Panc1 (cell line): ENCODE measurements at regions not wholly inside any gene's neighbourhood (a gene's known extent, or its start where the extent isn't known, plus 50 kb on each side); places are given as distances from the start of the nearest gene placed in this dataset.

Experiments
- ATAC-seq: fragments of 200-7000 bp; cut with Tn5 transposase; 2 replicates; pipeline ENCODE4 v1.9.1; 2020; ENCODE audit warnings: mild to moderate bottlenecking, moderate library complexity
- BruUV-seq: library from RNA; stranded (reverse); fragments of 400-500 nt; replicated peaks from 2 replicates; lab custom pipeline; 2021; lab: Mats Ljungman, UMichigan
- CTCF ChIA-PET: fragments of 300-600 bp; sonication (Branson Sonifier 250); formaldehyde crosslinking; loops from one replicate; lab custom pipeline; 2022; ENCODE audit warnings: antibody characterized with exemption; lab: Charles Lee
- POLR2A ChIA-PET: fragments of 300-600 bp; sonication (Branson Sonifier 250); formaldehyde crosslinking; loops from one replicate; lab custom pipeline; 2022; ENCODE audit warnings: antibody characterized with exemption; lab: Charles Lee
- DNase-seq: peaks from one replicate; pipeline ENCODE4 v3.0.0-alpha.2; 2010; ENCODE audit warnings: low read depth, low spot score
- H3K27ac ChIP-seq: 2 replicates; pipeline ENCODE4 v1.5.1; 2011; ENCODE audit warnings: mild to moderate bottlenecking, low read length, inconsistent platforms
- H3K27me3 ChIP-seq: fragments of 200-500 bp; sonication (Bioruptor generic); 2 replicates; pipeline ENCODE4 v1.6.0; 2014; ENCODE audit warnings: low read length, inconsistent platforms; ENCODE audit not compliant: control insufficient read depth, insufficient read depth
- H3K36me3 ChIP-seq: fragments of 200-500 bp; sonication (Bioruptor generic); 2 replicates; pipeline ENCODE4 v1.5.1; 2014; ENCODE audit warnings: inconsistent platforms, mild to moderate bottlenecking, low read length, moderate library complexity; ENCODE audit not compliant: control insufficient read depth, insufficient read depth
- H3K4me1 ChIP-seq: 2 replicates; pipeline ENCODE4 v1.5.1; 2011; ENCODE audit warnings: inconsistent platforms, mild to moderate bottlenecking, low read length, moderate library complexity; ENCODE audit not compliant: control insufficient read depth, insufficient read depth
- H3K4me3 ChIP-seq, 2 experiments: 2 replicates each; pipeline ENCODE4 v1.5.1; 2011 to 2012; ENCODE audit warnings: low read depth in 2 of 2, low read length in 2 of 2, mild to moderate bottlenecking in 2 of 2, inconsistent platforms in 1 of 2, moderate library complexity in 1 of 2
- H3K9me3 ChIP-seq: fragments of 200-500 bp; sonication (Bioruptor generic); 2 replicates; pipeline ENCODE4 v1.5.1; 2014; ENCODE audit warnings: low read depth, mild to moderate bottlenecking, inconsistent platforms, low read length, moderate library complexity; ENCODE audit not compliant: control insufficient read depth, insufficient read depth
- POLR2AphosphoS5 ChIP-seq: IDR thresholded peaks from 2 replicates; pipeline ENCODE4 v1.6.1; 2012; ENCODE audit warnings: mild to moderate bottlenecking, low read depth, low read length, moderate library complexity
- SIN3A ChIP-seq: IDR thresholded peaks from 2 replicates; pipeline ENCODE4 v1.6.1; 2012; ENCODE audit warnings: low read depth, mild to moderate bottlenecking, low read length, moderate library complexity, borderline replicate concordance; ENCODE audit not compliant: insufficient read depth
- TCF7L2 ChIP-seq: IDR thresholded peaks from 2 replicates; pipeline ENCODE4 v1.6.1; 2011; ENCODE audit warnings: mild to moderate bottlenecking, low read depth, low read length, inconsistent platforms
- in situ Hi-C: cut with HindIII; loops from 2 replicates; pipeline ENCODE4 v1.10.0; 2016; ENCODE audit warnings: low sequenced_read_pairs, low pct_unique_long_range_greater_than_20kb
- intact Hi-C: fragments of 100-400 bp; cut with micrococcal nuclease; formaldehyde crosslinking; loops from one replicate; pipeline ENCODE4 v1.10.0; 2022; ENCODE audit not compliant: unreplicated experiment
- TF ChIP-seq, protein P1 (sequence below): fragments of 450-650 bp; IDR thresholded peaks from 2 replicates; pipeline ENCODE4 v1.5.1; 2017; ENCODE audit warnings: mild to moderate bottlenecking
- TF ChIP-seq, protein P2 (sequence below), 2 experiments: IDR thresholded peaks; 2 replicates each; pipeline ENCODE4 v1.6.1; 2011 to 2012; ENCODE audit warnings: low read depth in 2 of 2, control low read depth in 1 of 2, low read length in 1 of 2, mild to moderate bottlenecking in 1 of 2, moderate library complexity in 1 of 2; ENCODE audit not compliant: insufficient read depth in 1 of 2

DNA sequence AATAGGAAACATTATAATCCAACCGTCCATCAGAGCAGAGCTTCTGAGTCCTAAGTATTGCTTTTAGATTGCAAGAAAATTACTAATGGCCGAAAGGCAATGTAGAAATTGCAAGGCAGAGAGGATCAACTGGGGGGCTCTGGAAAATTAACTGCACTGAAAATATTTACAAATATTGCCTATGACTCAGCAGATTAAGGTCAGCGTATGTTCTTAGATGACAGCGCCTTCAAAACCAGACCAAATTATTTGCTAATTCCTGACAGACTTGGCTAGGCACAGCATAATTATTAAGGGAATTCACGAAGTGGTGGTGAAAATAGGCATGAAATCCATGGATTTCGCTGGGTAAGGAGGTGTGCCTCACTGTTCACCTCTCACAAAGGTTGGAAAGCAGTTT, 947.7 kb downstream of the TUSC7 start:
- no TSS peak for BruUV-seq
- in situ Hi-C loops, result no loop called here
- no peaks in the 10 kb centered on the region for H3K4me1 ChIP-seq
- H3K27me3 ChIP-seq, result no peaks in the 10 kb centered on the region
- no peak overlapping the region for H3K27ac ChIP-seq
- no peaks in the 10 kb centered on the region for H3K9me3 ChIP-seq
- ChIA-PET CTCF (no interaction called here), POLR2A (no interaction called here)
- intact Hi-C loops, result no loop called here
- ATAC-seq, result no peak
- DNase-seq, result no peak
- no peaks in the 10 kb centered on the region for H3K36me3 ChIP-seq
- TF ChIP-seq, protein P1, sequence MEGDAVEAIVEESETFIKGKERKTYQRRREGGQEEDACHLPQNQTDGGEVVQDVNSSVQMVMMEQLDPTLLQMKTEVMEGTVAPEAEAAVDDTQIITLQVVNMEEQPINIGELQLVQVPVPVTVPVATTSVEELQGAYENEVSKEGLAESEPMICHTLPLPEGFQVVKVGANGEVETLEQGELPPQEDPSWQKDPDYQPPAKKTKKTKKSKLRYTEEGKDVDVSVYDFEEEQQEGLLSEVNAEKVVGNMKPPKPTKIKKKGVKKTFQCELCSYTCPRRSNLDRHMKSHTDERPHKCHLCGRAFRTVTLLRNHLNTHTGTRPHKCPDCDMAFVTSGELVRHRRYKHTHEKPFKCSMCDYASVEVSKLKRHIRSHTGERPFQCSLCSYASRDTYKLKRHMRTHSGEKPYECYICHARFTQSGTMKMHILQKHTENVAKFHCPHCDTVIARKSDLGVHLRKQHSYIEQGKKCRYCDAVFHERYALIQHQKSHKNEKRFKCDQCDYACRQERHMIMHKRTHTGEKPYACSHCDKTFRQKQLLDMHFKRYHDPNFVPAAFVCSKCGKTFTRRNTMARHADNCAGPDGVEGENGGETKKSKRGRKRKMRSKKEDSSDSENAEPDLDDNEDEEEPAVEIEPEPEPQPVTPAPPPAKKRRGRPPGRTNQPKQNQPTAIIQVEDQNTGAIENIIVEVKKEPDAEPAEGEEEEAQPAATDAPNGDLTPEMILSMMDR, result no peak
- no peak overlapping the region for H3K4me3 ChIP-seq

DNA sequence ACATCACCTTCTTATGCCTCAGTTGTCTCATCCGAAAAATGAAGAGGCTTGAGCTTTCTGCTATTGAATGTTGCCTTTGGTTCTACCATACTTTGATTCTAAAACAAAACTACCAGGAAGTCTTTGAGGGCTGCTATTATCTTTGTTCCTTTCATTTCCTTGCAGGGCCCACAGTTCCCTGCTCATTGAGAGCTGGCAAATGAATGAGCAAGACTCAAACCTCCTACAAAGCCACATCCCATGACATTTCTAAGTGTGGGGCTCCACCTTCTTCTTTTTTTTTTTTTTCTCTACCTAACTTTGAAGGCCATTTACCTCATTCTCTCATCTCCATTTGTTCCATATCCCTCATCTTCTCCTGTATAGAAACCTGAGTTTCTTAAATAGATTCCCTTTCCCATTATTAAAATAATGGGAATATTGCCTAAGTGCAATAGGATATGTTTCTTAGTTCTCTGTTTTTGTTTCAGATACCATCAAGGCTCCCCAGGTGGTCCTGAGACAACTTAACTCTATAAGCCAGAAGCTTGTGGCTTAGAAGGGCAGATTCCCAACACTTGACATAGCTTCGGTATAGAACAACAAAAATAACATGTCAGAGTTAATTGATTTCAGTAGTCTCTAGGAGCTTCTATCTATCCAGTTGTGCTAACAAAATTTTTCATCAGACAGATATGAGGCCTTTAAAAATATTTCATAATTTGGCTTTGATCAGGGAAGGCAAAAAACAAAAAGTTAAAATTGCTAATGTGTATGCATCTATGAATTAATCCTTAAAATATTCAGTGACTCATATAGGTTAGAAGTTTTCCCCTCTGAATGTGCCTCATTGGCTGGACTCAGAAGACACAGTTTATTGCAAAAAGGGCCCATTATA, 951.6 kb downstream of the TUSC7 start:
- Histone ChIP-seq H3K9me3 (no peaks in the 10 kb centered on the region), H3K27ac (no peak overlapping the region), H3K27me3 (no peaks in the 10 kb centered on the region), H3K4me3 (no peak overlapping the region), H3K36me3 (no peaks in the 10 kb centered on the region), H3K4me1 (no peaks in the 10 kb centered on the region)
- ATAC-seq (no peak), DNase-seq (no peak)
- POLR2A ChIA-PET, result no interaction called here
- CTCF ChIA-PET, result no interaction called here
- intact Hi-C loops, result no loop called here
- BruUV-seq, result no TSS peak
- in situ Hi-C loops, result no loop called here
- TF ChIP-seq SIN3A, result no peak
- TF ChIP-seq TCF7L2, result no peak
- TF ChIP-seq, protein P1, result no peak
- TF ChIP-seq, protein P2, sequence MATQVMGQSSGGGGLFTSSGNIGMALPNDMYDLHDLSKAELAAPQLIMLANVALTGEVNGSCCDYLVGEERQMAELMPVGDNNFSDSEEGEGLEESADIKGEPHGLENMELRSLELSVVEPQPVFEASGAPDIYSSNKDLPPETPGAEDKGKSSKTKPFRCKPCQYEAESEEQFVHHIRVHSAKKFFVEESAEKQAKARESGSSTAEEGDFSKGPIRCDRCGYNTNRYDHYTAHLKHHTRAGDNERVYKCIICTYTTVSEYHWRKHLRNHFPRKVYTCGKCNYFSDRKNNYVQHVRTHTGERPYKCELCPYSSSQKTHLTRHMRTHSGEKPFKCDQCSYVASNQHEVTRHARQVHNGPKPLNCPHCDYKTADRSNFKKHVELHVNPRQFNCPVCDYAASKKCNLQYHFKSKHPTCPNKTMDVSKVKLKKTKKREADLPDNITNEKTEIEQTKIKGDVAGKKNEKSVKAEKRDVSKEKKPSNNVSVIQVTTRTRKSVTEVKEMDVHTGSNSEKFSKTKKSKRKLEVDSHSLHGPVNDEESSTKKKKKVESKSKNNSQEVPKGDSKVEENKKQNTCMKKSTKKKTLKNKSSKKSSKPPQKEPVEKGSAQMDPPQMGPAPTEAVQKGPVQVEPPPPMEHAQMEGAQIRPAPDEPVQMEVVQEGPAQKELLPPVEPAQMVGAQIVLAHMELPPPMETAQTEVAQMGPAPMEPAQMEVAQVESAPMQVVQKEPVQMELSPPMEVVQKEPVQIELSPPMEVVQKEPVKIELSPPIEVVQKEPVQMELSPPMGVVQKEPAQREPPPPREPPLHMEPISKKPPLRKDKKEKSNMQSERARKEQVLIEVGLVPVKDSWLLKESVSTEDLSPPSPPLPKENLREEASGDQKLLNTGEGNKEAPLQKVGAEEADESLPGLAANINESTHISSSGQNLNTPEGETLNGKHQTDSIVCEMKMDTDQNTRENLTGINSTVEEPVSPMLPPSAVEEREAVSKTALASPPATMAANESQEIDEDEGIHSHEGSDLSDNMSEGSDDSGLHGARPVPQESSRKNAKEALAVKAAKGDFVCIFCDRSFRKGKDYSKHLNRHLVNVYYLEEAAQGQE (IDR thresholded peaks at IDR 0.05; ENCODE audit: insufficient read depth in 1 of 2, low read depth in 2 of 2, low read length in 1 of 2), result no peak
- no peak for TF ChIP-seq POLR2AphosphoS5
